SK-N-SH (cell line): ENCODE measurements at regions not wholly inside any gene's neighbourhood (a gene's known extent, or its start where the extent isn't known, plus 50 kb on each side); places are given as distances from the start of the nearest gene placed in this dataset.

Source experiments
- CHD2 ChIP-seq: fragments of 150-350 bp; IDR thresholded peaks from 2 replicates; pipeline ENCODE4 v1.6.1; 2018; ENCODE audit warnings: low read length; ENCODE audit not compliant: partially characterized antibody
- CTCF ChIP-seq: fragments of 200-600 bp; sonication (generic); IDR thresholded peaks from 2 replicates; pipeline ENCODE4 v1.6.1; 2017; ENCODE audit warnings: antibody characterized with exemption, mild to moderate bottlenecking, moderate library complexity
- MXI1 ChIP-seq: IDR thresholded peaks from 2 replicates; pipeline ENCODE4 v1.6.1; 2012; ENCODE audit warnings: mild to moderate bottlenecking, low read depth, low read length, improper control_type of control experiment

- TF ChIP-seq CHD2 (no peak), CTCF (no peak), MXI1 (no peak)
Measured at GRCh38 chr5:158195416-158196210, 336.7 kb upstream of the CLINT1 start.
